OCI-LY3 (cell line): ENCODE measurements at regions not wholly inside any gene's neighbourhood (a gene's known extent, or its start where the extent isn't known, plus 50 kb on each side); places are given as distances from the start of the nearest gene placed in this dataset.

Experiments
- CTCF ChIP-seq: fragments of 200-600, 300-600 bp; sonication (generic); IDR thresholded peaks from 2 replicates; pipeline ENCODE4 v1.5.1; 2014; ENCODE audit warnings: antibody characterized with exemption, low read length, low read depth
- EZH2phosphoT487 ChIP-seq: fragments of 200-600 bp; shearing (Covaris generic); IDR thresholded peaks from 2 replicates; pipeline ENCODE4 v1.6.1; 2018; ENCODE audit warnings: antibody characterized with exemption, mixed run types, low read depth

DNA sequence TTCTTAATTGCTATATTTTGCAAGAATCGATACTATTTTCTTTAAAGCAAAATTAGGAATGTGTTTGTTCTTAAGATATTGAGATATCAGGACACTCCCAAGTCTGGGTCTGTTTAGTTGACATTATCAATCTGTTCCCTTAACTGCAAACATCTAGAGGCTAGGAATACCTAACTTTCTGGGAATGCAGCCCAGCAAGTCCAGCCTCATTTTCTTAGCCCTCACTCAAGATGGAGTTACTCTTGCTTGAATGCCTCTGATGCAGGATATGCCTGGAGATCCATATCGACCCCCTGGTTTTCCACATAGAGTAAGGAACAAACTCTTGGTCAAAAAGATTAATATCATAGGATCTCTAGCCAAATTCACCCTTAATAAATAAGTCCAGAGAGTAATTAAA, 305.3 kb upstream of the COBL start:
- TF ChIP-seq EZH2phosphoT487 (no peak), CTCF (no peak)
